ENCODE measurements at regions not wholly inside any gene's neighbourhood (a gene's known extent, or its start where the extent isn't known, plus 50 kb on each side); places are given as distances from the start of the nearest gene placed in this dataset.

GRCh38 chr20:6707321-6707831 lies 60.1 kb upstream of the BMP2 start:
- no peak overlapping the region for H3K4me3 ChIP-seq (ENCODE audit: extremely low read depth in 1 of 4, insufficient read depth in 2 of 4, low read depth in 3 of 4, low read length in 4 of 4)
- no peak overlapping the region for H2AFZ ChIP-seq (ENCODE audit: low read length)
- no peaks in the 10 kb centered on the region for H3K27me3 ChIP-seq (replicated peaks in 1 of 4; ENCODE audit: control insufficient read depth in 3 of 4, extremely low read depth in 1 of 4, insufficient read depth in 3 of 4, low read length in 3 of 4)
- H4K20me1 ChIP-seq (replicated peaks in 1 of 2; ENCODE audit: control insufficient read depth in 1 of 2, insufficient read depth in 2 of 2, low read length in 2 of 2) = no peaks in the 10 kb centered on the region
- H3K23ac ChIP-seq (ENCODE audit: insufficient read length) = no peak overlapping the region
- no peak overlapping the region for H3K56ac ChIP-seq (replicated peaks; ENCODE audit: insufficient read length, low read depth, low read length)
- DNase-seq (ENCODE audit: low read depth in 1 of 2, low spot score in 2 of 2) (no peak), FAIRE-seq (no peak)
- no peak overlapping the region for H3K4ac ChIP-seq (replicated peaks; ENCODE audit: insufficient read length, low read depth, low read length)
- H2BK20ac ChIP-seq (ENCODE audit: low read length) = no peak overlapping the region
- H3K36me3 ChIP-seq (ENCODE audit: control insufficient read depth in 2 of 4, insufficient read depth in 4 of 4, low read length in 3 of 4) = no peaks in the 10 kb centered on the region
- H3K79me2 ChIP-seq (ENCODE audit: control insufficient read depth in 1 of 2, insufficient read depth in 2 of 2, low read length in 2 of 2) = no peaks in the 10 kb centered on the region
- H2BK12ac ChIP-seq (ENCODE audit: low read depth, low read length) = no peak overlapping the region
- no peak overlapping the region for H3K18ac ChIP-seq (ENCODE audit: extremely low read depth, low read length)
- H4K8ac ChIP-seq (ENCODE audit: extremely low read depth, insufficient read depth, low read length) = no peak overlapping the region
- no peak overlapping the region for H3K14ac ChIP-seq (ENCODE audit: insufficient read length)
- no peak overlapping the region for H4K91ac ChIP-seq (replicated peaks; ENCODE audit: insufficient read length, low read length)
- H2AK5ac ChIP-seq (ENCODE audit: low read depth, low read length) = no peak overlapping the region
- no peak overlapping the region for H3K4me2 ChIP-seq (ENCODE audit: insufficient read depth in 1 of 2, low read depth in 2 of 2, low read length in 2 of 2)
- H3K4me1 ChIP-seq (replicated peaks in 1 of 4; ENCODE audit: control insufficient read depth in 3 of 4, insufficient read depth in 4 of 4, low read length in 3 of 4) = no peaks in the 10 kb centered on the region
- H3K79me1 ChIP-seq (ENCODE audit: low read depth, low read length) = no peaks in the 10 kb centered on the region
- ChIA-PET CTCF (ENCODE audit: partially characterized antibody) (interaction anchor here (0.8 to 2.6 kb wide), 11 partner anchors 9 to 237 kb away, joined by 3 to 8 read pairs (median 3); no protein-coding TSS in a partner anchor), POLR2A (ENCODE audit: partially characterized antibody) (no interaction called here)
- no peak overlapping the region for H3K27ac ChIP-seq (ENCODE audit: low read depth, low read length)
- no peak overlapping the region for H2BK120ac ChIP-seq (replicated peaks; ENCODE audit: low read depth, low read length)
- no peak overlapping the region for H2BK5ac ChIP-seq (ENCODE audit: low read depth, low read length)
- H2BK15ac ChIP-seq (ENCODE audit: low read length) = no peak overlapping the region
- H3K23me2 ChIP-seq (ENCODE audit: low read depth, low read length) = no peaks in the 10 kb centered on the region
- WGBS, 2 experiments (ENCODE audit: extremely low coverage in 1 of 2, insufficient coverage in 1 of 2, insufficient read length in 1 of 2, insufficient replicate concordance in 2 of 2, low coverage in 1 of 2, low lambda C conversion rate in 2 of 2, missing lambda C conversion rate in 1 of 2) = 80% methylated on average over 7 of the region's 7 CpGs; no CpG with 5 or more reads in 1 of the 2 experiments
- no peak overlapping the region for H3K9ac ChIP-seq (replicated peaks in 1 of 4; ENCODE audit: extremely low read depth in 1 of 4, low read depth in 3 of 4, low read length in 3 of 4)
- H4K5ac ChIP-seq (ENCODE audit: insufficient read length, low read depth, low read length) = no peak overlapping the region
- no peaks in the 10 kb centered on the region for H3K9me3 ChIP-seq (ENCODE audit: insufficient read depth in 2 of 2, low read depth in 1 of 2, low read length in 1 of 2)
